PC-9 (cell line): ENCODE measurements at regions not wholly inside any gene's neighbourhood (a gene's known extent, or its start where the extent isn't known, plus 50 kb on each side); places are given as distances from the start of the nearest gene placed in this dataset.

Source experiments
- BruUV-seq: library from RNA; stranded (reverse); fragments of 400-500 nt; replicated peaks from 2 replicates; lab custom pipeline; 2021; lab: Mats Ljungman, UMichigan
- CTCF ChIA-PET: fragments of 300-600 bp; sonication (Branson Sonifier 250); formaldehyde crosslinking; loops from one replicate; lab custom pipeline; 2022; ENCODE audit warnings: antibody characterized with exemption; lab: Charles Lee
- POLR2A ChIA-PET: fragments of 300-600 bp; sonication (Branson Sonifier 250); formaldehyde crosslinking; loops from one replicate; lab custom pipeline; 2022; ENCODE audit warnings: antibody characterized with exemption; ENCODE audit not compliant: unreplicated experiment; lab: Charles Lee
- DNase-seq, 2 experiments: peaks; one replicate each; pipeline versions ENCODE4 v3.0.0 to v3.0.0-alpha.2; 2015 to 2022; ENCODE audit warnings: mixed read lengths in 1 of 2
- H2AFZ ChIP-seq: fragments of 200-600 bp; sonication (generic); 2 replicates; pipeline ENCODE4 v1.8.1; 2017; ENCODE audit warnings: antibody characterized with exemption
- H3F3A ChIP-seq: fragments of 200-600 bp; sonication (generic); 2 replicates; pipeline ENCODE4 v1.8.1; 2017; ENCODE audit warnings: antibody characterized with exemption, mild to moderate bottlenecking, low read depth; ENCODE audit not compliant: insufficient read depth
- H3K27ac ChIP-seq: fragments of 200-600 bp; sonication (generic); 2 replicates; pipeline ENCODE4 v1.6.1; 2016; ENCODE audit warnings: mixed run types
- H3K27me3 ChIP-seq: fragments of 200-600 bp; sonication (generic); 2 replicates; pipeline ENCODE4 v1.6.1; 2016; ENCODE audit warnings: low read depth, mixed run types; ENCODE audit not compliant: insufficient read depth
- H3K36me3 ChIP-seq: fragments of 200-600 bp; sonication (generic); 2 replicates; pipeline ENCODE4 v1.6.1; 2016; ENCODE audit warnings: low read depth, mixed run types
- H3K4me1 ChIP-seq: fragments of 200-600 bp; sonication (generic); replicated peaks from 2 replicates; pipeline ENCODE4 v1.6.1; 2016; ENCODE audit warnings: mixed run types; ENCODE audit not compliant: insufficient read depth
- H3K4me2 ChIP-seq: fragments of 200-600 bp; sonication (generic); 2 replicates; pipeline ENCODE4 v1.6.1; 2017; ENCODE audit warnings: mixed run types
- H3K4me3 ChIP-seq: fragments of 200-600 bp; sonication (generic); 2 replicates; pipeline ENCODE4 v1.6.1; 2016; ENCODE audit warnings: mixed run types
- H3K79me2 ChIP-seq: fragments of 200-600 bp; sonication (generic); 2 replicates; pipeline ENCODE4 v1.6.1; 2017; ENCODE audit warnings: low read depth, mixed run types
- H3K9me2 ChIP-seq: fragments of 200-600 bp; sonication (generic); 2 replicates; pipeline ENCODE4 v1.8.1; 2017; ENCODE audit warnings: mild to moderate bottlenecking; ENCODE audit not compliant: insufficient read depth
- H3K9me3 ChIP-seq: fragments of 200-600 bp; sonication (generic); 2 replicates; pipeline ENCODE4 v1.8.1; 2016; ENCODE audit warnings: low read depth; ENCODE audit not compliant: insufficient read depth
- H4K20me1 ChIP-seq: fragments of 200-600 bp; sonication (generic); 2 replicates; pipeline ENCODE4 v1.8.1; 2017; ENCODE audit not compliant: insufficient read depth
- EZH2 ChIP-seq: fragments of 200-600 bp; sonication (generic); IDR thresholded peaks from 2 replicates; pipeline ENCODE4 v1.8.0; 2017; ENCODE audit warnings: antibody characterized with exemption, low read depth
- intact Hi-C: fragments of 100-400 bp; cut with micrococcal nuclease; formaldehyde crosslinking; loops from one replicate; pipeline ENCODE4 v1.10.0; 2022; ENCODE audit not compliant: unreplicated experiment
- TF ChIP-seq, protein P1 (sequence below): fragments of 200-600 bp; sonication (generic); conservative IDR thresholded peaks from 2 replicates; pipeline ENCODE4 v1.6.1; 2017; ENCODE audit warnings: mixed run types, antibody characterized with exemption, mild to moderate bottlenecking, moderate library complexity

DNA sequence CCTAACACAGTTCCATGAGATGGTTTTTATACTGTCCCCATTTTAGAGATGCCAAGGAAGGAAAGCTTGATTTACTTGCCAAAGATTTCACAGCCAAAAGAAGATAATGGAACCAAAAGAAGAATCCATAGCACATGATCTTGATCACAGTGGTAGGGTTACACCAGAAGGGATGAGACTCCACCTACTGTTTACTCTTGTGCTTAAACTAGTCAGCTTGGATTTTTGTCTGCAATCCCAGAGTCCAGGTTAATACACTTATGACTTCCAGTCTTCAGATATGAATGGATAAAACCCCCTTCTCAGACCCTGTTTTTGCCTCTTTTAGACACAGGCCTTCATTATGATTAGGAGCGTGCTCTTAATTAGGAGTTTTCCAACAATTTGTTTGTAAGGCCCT is 454.2 kb downstream of the AEBP2 start:
- H3K9me2 ChIP-seq, result no peaks in the 10 kb centered on the region
- H4K20me1 ChIP-seq, result no peaks in the 10 kb centered on the region
- TF ChIP-seq, protein P1, sequence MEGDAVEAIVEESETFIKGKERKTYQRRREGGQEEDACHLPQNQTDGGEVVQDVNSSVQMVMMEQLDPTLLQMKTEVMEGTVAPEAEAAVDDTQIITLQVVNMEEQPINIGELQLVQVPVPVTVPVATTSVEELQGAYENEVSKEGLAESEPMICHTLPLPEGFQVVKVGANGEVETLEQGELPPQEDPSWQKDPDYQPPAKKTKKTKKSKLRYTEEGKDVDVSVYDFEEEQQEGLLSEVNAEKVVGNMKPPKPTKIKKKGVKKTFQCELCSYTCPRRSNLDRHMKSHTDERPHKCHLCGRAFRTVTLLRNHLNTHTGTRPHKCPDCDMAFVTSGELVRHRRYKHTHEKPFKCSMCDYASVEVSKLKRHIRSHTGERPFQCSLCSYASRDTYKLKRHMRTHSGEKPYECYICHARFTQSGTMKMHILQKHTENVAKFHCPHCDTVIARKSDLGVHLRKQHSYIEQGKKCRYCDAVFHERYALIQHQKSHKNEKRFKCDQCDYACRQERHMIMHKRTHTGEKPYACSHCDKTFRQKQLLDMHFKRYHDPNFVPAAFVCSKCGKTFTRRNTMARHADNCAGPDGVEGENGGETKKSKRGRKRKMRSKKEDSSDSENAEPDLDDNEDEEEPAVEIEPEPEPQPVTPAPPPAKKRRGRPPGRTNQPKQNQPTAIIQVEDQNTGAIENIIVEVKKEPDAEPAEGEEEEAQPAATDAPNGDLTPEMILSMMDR, result no peak
- no peak for TF ChIP-seq EZH2
- H3K27me3 ChIP-seq, result no peaks in the 10 kb centered on the region
- no peaks in the 10 kb centered on the region for H3F3A ChIP-seq
- intact Hi-C loops, result loop anchor here (5.0 kb wide), 1 partner anchor 136 kb away; no protein-coding TSS in a partner anchor
- no peak for DNase-seq
- no peaks in the 10 kb centered on the region for H3K9me3 ChIP-seq
- POLR2A ChIA-PET, result interaction anchor here (0.7 kb wide), 1 partner anchor 10 kb away, joined by 3 read pairs; no protein-coding TSS in a partner anchor
- CTCF ChIA-PET, result interaction anchor here (0.5 kb wide), 1 partner anchor 154 kb away, joined by 3 read pairs; no protein-coding TSS in a partner anchor
- H3K4me3 ChIP-seq, result no peak overlapping the region
- H3K27ac ChIP-seq, result no peak overlapping the region
- no TSS peak for BruUV-seq
- H3K36me3 ChIP-seq, result no peaks in the 10 kb centered on the region
- H3K79me2 ChIP-seq, result no peaks in the 10 kb centered on the region
- no peaks in the 10 kb centered on the region for H3K4me1 ChIP-seq
- no peak overlapping the region for H2AFZ ChIP-seq
- H3K4me2 ChIP-seq, result no peak overlapping the region

DNA sequence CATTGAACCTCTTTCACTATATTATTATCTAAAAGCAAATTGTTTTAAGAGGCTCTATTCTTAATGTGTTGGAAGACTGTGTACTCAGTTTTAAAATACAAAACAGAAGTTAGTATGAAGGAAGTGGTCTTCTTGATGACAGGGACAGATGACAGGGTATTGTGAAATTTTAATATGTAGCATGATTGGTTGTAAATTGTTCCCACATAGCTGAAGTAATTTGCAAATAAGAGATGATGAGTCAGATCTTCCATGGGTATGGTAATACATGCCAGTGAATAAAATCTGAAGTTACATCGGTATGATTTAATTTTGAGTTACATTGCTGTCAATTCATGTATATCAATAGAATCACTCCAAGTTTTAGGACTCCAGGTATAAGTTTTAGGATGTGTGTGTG is 454.8 kb downstream of the AEBP2 start:
- no peak for TF ChIP-seq EZH2
- TF ChIP-seq, protein P1, result no peak
- no peaks in the 10 kb centered on the region for H4K20me1 ChIP-seq
- BruUV-seq, result no TSS peak
- DNase-seq, result no peak
- H3K79me2 ChIP-seq, result no peaks in the 10 kb centered on the region
- no peaks in the 10 kb centered on the region for H3K4me1 ChIP-seq
- H3K9me3 ChIP-seq, result no peaks in the 10 kb centered on the region
- H3K9me2 ChIP-seq, result no peaks in the 10 kb centered on the region
- H3K36me3 ChIP-seq, result no peaks in the 10 kb centered on the region
- H2AFZ ChIP-seq, result no peak overlapping the region
- intact Hi-C loops, result loop anchor here (5.0 kb wide), 1 partner anchor 137 kb away; no protein-coding TSS in a partner anchor
- no peaks in the 10 kb centered on the region for H3F3A ChIP-seq
- no peak overlapping the region for H3K4me2 ChIP-seq
- H3K4me3 ChIP-seq, result no peak overlapping the region
- ChIA-PET POLR2A (no interaction called here), CTCF (no interaction called here)
- no peak overlapping the region for H3K27ac ChIP-seq
- H3K27me3 ChIP-seq, result no peaks in the 10 kb centered on the region

DNA sequence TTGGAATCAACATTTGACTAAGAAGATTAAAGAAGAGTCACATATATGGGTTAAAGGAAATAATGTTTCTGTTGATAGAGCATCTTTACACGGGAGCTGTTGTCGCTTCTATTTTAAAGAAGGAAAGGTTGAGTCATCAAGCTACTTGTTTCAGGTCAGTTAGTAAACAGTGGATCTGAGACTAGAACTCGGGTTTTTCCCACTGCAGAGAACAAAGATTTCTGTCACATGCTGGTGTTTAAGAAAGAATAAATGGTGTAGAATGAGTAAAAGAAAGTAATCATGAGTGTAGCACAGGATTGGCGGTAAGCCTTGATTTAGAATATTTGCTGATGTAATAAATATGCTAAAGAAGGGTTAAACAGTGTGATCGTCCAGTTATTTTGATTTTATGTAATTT is 455.5 kb downstream of the AEBP2 start:
- intact Hi-C loops, result loop anchor here (5.0 kb wide), 1 partner anchor 138 kb away; no protein-coding TSS in a partner anchor
- H3K4me3 ChIP-seq, result no peak overlapping the region

More for the DNA sequence above, 455.5 kb downstream of the AEBP2 start:
- no peaks in the 10 kb centered on the region for H3K9me3 ChIP-seq
- no peaks in the 10 kb centered on the region for H3K27me3 ChIP-seq
- CTCF ChIA-PET, result no interaction called here
- no peaks in the 10 kb centered on the region for H4K20me1 ChIP-seq
- H3F3A ChIP-seq, result no peaks in the 10 kb centered on the region
- TF ChIP-seq EZH2, result no peak
- TF ChIP-seq, protein P1, result no peak
- no peaks in the 10 kb centered on the region for H3K79me2 ChIP-seq
- POLR2A ChIA-PET, result no interaction called here
- H3K9me2 ChIP-seq, result no peaks in the 10 kb centered on the region
- H3K36me3 ChIP-seq, result no peaks in the 10 kb centered on the region
- no peak overlapping the region for H3K4me2 ChIP-seq
- no TSS peak for BruUV-seq
- no peaks in the 10 kb centered on the region for H3K4me1 ChIP-seq
- no peak overlapping the region for H3K27ac ChIP-seq
- no peak for DNase-seq
- peak overlapping the region; percentile 35; the same call in 1 of the 2 replicates for H2AFZ ChIP-seq
